ENCODE measurements at regions not wholly inside any gene's neighbourhood (a gene's known extent, or its start where the extent isn't known, plus 50 kb on each side); places are given as distances from the start of the nearest gene placed in this dataset.

- no peak for TF ChIP-seq CTCF (IDR thresholded peaks at IDR 0.05; ENCODE audit: insufficient read depth, low read depth, low read length)
- H3K4me3 ChIP-seq (ENCODE audit: low read depth, low read length): no peak overlapping the region
- DNase-seq (ENCODE audit: low read depth): no peak
Observed at GRCh38 chr2:37855283-37856041, 69.6 kb upstream of the RMDN2 start.

GRCh38 chr2:37856101-37856751 lies 68.9 kb upstream of the RMDN2 start:
- peak; percentile 54 for DNase-seq (ENCODE audit: low read depth)
- no peak overlapping the region for H3K4me3 ChIP-seq (ENCODE audit: low read depth, low read length)
- TF ChIP-seq CTCF (IDR thresholded peaks at IDR 0.05; ENCODE audit: insufficient read depth, low read depth, low read length): no peak

GRCh38 chr2:37857575-37858399 lies 67.3 kb upstream of the RMDN2 start:
- DNase-seq (ENCODE audit: low read depth): peak; percentile 10
- no peak overlapping the region for H3K4me3 ChIP-seq (ENCODE audit: low read depth, low read length)
- TF ChIP-seq CTCF (IDR thresholded peaks at IDR 0.05; ENCODE audit: insufficient read depth, low read depth, low read length): no peak

- H3K4me3 ChIP-seq (ENCODE audit: low read depth, low read length): no peak overlapping the region
- no peak for TF ChIP-seq CTCF (IDR thresholded peaks at IDR 0.05; ENCODE audit: insufficient read depth, low read depth, low read length)
- DNase-seq (ENCODE audit: low read depth): peak; percentile 61
Observed at GRCh38 chr2:37858400-37858711, 66.7 kb upstream of the RMDN2 start.

- no peak for TF ChIP-seq CTCF (IDR thresholded peaks at IDR 0.05; ENCODE audit: insufficient read depth, low read depth, low read length)
Observed at GRCh38 chr2:37858725-37859267, 66.3 kb upstream of the RMDN2 start.

GRCh38 chr2:37862620-37863019 lies 62.5 kb upstream of the RMDN2 start:
- H3K4me3 ChIP-seq (ENCODE audit: low read depth, low read length): no peak overlapping the region
- no peak for TF ChIP-seq CTCF (IDR thresholded peaks at IDR 0.05; ENCODE audit: insufficient read depth, low read depth, low read length)
- no peak for DNase-seq (ENCODE audit: low read depth)

More at GRCh38 chr2:37858725-37859267, 66.3 kb upstream of the RMDN2 start:
- DNase-seq (ENCODE audit: low read depth): no peak
- no peak overlapping the region for H3K4me3 ChIP-seq (ENCODE audit: low read depth, low read length)

Measured in fibroblast of villous mesenchyme (primary cell).